Fibroblast of pulmonary artery (primary cell): ENCODE measurements at regions not wholly inside any gene's neighbourhood (a gene's known extent, or its start where the extent isn't known, plus 50 kb on each side); places are given as distances from the start of the nearest gene placed in this dataset.

Experiments used
- DNase-seq: peaks from one replicate; pipeline ENCODE4 v3.0.0-alpha.2; 2010; ENCODE audit warnings: low read depth
- H3K4me3 ChIP-seq: replicated peaks from 2 replicates; pipeline ENCODE4 v1.5.1; 2011; ENCODE audit warnings: low read depth, mild to moderate bottlenecking, control low read depth, low read length, moderate library complexity
- CTCF ChIP-seq: IDR thresholded peaks from 2 replicates; pipeline ENCODE4 v1.5.1; 2011; ENCODE audit warnings: mild to moderate bottlenecking, control low read depth, low read length, inconsistent platforms; ENCODE audit errors: missing control alignments

- H3K4me3 ChIP-seq, result no peak overlapping the region
- no peak for TF ChIP-seq CTCF
- no peak for DNase-seq
Observed at GRCh38 chr4:73001885-73002284, 67.6 kb downstream of the COX18 start.

GRCh38 chr4:72997409-72997808, 72.1 kb downstream of the COX18 start:
- TF ChIP-seq CTCF, result no peak
- DNase-seq, result peak; percentile 16
- no peak overlapping the region for H3K4me3 ChIP-seq

GRCh38 chr4:72994670-72995069, 74.8 kb downstream of the COX18 start:
- DNase-seq, result no peak
- H3K4me3 ChIP-seq, result no peak overlapping the region
- no peak for TF ChIP-seq CTCF

- no peak for TF ChIP-seq CTCF
- no peak for DNase-seq
- no peak overlapping the region for H3K4me3 ChIP-seq
Observed at GRCh38 chr4:72993876-72994275, 75.6 kb downstream of the COX18 start.

- H3K4me3 ChIP-seq, result no peak overlapping the region
- no peak for TF ChIP-seq CTCF
- DNase-seq, result no peak
Observed at GRCh38 chr4:72991873-72992272, 77.6 kb downstream of the COX18 start.

GRCh38 chr4:72987741-72988729, 81.5 kb downstream of the COX18 start:
- peak; percentile 29 for TF ChIP-seq CTCF
- no peak overlapping the region for H3K4me3 ChIP-seq
- DNase-seq, result peak; percentile 37
